HG03457 (cell line): ENCODE measurements at regions not wholly inside any gene's neighbourhood (a gene's known extent, or its start where the extent isn't known, plus 50 kb on each side); places are given as distances from the start of the nearest gene placed in this dataset.
"Not testable (repeated sequence)": the region's sequence is repeated elsewhere in the genome, so short reads cannot be mapped to it uniquely, and the experiment has no call there.

ENCODE experiments used
- ATAC-seq: cut with Tn5 transposase; IDR thresholded peaks from one replicate; pipeline ENCODE4 v1.9.1; 2021; ENCODE audit warnings: moderate number of reproducible peaks; ENCODE audit not compliant: unreplicated experiment

DNA sequence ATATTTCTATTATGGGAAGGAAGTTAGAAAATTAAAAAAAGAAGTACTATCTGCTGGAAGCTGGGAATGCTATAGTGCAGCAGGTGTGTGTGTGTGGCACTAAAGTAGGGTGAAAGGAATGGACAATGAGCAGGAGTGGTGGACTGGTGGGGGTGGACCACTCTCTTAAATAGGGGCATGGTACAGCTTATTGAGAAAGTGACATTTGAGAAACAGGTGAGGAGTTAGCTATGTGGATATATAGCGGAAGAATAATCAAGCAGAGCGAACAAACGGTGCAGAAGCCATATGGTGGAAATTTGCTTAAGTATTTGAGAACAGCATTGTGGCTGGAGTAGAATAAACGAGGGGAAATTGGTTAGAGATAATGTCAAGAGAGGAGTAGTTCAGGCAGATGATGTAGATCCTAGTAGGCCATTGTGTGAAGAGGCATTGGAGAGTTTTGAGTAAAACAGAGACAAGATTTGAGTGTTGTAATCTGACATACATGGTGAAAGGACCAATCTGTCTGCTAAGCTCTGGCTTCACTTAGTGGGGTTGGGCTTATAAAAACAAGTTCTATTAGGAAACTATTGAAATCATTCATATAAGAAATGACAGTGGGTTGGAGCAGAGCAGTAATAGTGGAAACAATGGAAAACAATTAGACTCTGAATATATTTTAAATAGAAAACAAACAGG is 149.2 kb upstream of the SYT10 start:
- ATAC-seq: no peak

DNA sequence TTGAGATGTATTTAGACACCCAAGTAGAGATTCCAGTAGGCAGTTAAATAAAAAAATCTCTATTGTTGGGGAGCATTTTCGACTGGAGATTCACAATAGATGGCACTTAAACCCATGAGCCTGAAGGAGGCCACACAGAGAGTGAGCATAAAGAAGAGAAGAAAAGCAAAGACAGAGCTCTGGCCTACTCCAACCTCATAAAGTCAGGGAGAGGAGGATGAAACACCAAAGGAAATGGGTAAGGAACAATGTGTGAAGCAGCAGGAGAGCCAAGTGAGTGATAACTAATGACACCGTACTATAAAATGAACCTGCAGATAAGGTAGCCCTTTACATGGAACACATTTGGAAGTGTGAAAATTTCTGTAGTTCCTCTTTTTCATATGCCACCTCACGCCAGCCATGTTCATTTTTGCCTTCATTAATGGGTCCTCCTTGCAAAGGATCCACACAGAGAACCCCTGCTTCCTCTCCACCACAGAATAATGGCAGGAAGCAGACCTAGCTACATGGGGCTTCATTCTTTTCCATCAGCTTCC is 150.0 kb upstream of the SYT10 start:
- no peak for ATAC-seq

DNA sequence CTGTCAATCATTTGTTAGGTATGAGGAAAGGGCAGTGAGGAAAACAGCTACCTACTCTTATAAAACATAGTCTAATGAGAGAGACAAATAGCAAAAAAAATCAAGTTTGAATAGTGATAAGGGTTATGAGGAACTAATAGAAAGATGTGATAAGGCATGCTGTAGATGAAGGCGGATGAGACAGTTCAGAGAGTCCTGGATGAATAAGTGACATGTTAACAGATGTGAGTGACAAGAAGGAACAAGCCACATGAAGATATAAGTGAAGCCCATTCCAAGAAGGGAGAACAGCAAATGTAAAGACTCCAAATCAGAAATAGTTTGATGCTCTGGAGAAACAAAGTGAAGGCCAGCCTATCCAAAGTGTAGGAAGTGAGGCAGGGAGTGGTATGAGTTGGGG is 154.1 kb upstream of the SYT10 start:
- no peak for ATAC-seq

DNA sequence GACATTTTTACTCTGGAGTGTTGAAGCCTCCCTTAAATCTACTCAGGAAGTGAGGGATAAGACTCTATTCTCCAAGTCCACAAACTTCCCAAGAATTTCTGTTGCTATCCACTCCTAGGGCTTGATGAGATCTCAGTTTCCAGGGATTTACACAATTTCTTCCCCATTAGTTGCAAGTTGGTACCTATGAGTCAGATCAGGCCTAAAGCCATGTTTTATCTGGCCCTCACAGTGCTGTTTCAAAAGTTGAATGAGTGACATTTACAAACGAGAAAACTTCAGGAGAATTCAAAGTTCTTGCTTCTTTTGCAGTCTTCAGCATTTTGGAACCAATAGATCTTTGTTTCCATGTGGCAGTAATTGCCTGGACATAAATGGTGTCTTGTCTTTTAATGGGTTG is 156.4 kb upstream of the SYT10 start:
- ATAC-seq: no peak

DNA sequence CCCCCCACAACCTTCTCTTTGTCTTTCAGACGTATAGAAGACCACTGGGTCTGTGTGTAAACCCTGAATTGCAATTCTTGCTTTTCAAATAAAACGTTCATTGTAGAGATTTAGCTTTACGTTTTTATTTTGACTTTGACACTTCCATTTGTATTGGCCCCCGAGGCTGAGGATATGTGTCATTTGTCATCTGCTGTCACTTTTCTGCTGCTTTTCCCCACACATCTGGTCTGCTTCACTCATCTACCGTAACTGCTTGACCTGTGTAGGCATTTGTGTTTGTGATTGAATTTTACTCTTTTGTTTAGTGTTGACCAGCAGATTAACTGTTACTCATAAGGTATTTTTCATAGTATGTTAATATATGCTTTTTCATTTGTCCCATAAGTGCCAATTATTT is 157.2 kb upstream of the SYT10 start:
- no peak for ATAC-seq

DNA sequence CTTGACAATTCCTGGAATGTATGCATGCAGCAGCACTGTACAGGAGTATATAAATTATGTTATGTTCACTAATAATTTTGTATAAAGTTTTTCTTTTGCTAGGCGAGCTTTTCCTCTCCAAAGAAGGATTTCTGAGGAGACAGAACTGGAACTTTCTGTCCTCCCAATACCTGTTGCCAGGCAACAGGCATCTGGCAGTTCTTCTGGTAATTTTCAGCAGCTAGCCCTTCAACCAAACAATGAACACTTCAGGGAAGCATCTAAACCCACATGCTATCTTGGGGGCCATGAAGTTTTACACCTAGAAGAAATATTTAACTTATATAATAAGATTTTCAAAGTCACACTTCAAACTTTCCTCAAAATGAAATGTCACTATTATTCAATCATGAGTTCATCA is 162.9 kb upstream of the SYT10 start:
- ATAC-seq: no peak

DNA sequence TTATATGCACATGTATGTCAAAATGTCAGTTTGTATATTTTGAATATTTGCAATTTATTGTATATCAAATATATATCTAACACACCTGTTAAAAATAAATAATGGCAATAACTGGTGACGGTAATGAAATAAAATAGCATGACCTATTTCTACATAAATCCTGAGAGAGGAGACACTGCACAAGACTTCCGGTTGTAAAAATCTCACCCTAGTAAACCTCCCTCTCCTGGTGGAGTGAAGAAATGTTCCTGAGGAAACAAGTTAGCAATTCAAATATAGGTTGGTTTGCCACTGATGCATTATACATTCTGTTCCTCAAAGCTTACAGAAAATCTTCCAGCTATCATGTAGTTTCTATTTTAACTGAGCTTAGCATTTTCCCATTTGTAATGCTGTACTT is 166.1 kb upstream of the SYT10 start:
- ATAC-seq: no peak

DNA sequence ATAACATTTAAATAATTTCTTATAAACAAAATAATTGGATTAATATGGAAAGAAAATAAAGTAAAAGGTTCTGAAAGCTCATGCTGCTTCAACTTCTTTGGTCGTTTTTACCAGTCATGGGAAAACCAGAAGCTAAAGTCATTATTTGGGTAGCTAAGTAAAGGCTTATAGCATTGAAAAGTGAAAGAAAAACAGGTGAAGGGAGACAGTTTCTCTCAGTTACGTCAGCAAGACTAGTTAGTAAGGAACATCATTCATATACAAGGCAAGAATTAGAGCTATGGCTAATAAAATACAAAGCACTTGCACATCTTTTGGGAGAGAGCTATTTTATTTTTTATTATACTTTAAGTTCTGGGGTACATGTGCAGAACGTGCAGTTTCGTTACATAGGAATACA is 170.3 kb upstream of the SYT10 start:
- ATAC-seq: no peak

DNA sequence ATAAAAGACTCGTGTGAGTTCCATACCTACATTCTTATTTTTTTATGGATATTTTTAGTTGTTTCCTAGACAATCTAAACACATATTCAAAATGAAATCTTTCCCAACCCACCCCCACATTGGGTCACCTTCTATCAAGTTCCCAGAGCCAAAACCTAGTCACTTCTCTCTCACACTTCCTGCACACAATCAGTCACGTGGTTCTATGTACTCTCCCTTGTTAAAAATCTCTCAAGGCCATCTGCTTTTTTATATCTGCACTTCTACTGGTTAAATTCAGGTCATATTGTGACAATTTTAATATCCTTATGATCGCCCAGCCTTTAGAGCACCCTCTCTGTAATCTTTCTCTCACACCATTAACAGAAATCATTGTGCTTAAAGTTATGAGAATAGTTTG is 175.0 kb upstream of the SYT10 start:
- ATAC-seq: no peak

DNA sequence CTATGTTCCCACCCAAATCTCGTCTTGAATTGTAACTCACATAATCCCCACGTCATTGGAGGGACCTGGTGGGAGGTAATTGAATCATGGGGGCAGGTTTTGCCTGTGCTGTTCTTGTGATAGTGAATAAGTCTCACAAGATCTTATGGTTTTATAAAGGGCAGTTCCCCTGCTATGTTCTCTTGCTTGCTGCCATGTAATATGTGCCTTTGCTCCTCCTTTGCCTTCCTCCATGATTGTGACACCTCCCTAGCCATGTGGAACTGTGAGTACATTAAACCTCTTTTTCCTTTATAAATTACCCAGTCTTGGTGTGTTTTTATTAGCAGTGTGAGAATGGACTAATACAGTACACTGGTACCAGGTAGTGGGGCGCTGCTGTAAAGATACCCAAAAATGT is 177.6 kb upstream of the SYT10 start:
- ATAC-seq: no peak

DNA sequence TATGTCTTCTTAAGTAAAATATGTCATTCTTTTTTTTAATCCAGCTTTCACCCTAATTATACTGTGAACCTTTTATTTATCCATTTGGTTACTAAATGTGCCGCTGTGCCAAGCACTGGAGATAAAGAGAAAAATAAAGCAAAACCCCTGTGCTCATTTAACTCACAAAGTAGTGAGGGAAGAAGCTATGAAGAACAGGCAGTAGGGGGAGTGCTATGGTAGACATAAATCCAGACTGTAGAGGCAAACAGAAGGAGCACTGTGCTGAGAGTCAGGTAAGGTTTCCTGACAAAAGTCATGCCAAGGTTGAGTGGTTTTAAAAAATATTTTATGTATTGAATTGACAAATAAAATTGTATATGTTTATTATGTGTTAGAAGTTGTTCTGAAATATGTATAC is 188.5 kb upstream of the SYT10 start:
- no peak for ATAC-seq

DNA sequence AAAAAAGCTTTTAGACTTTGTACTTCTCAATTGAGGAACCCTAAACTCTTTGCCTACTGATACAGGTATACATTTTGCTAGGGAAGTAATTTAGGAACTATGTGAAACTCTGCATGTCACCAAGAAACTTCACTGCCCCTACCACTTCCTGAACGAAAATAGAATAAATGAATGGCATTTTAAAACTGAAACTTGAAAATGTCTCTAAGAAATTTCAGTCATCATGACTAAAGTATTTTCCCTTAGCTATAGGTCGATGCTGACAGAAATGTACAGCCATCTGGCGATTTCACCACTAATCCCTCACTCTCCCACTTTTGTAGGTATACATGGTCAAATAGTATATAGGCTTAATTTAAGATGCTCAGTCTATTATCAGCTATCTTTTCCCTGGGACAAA is 194.9 kb upstream of the SYT10 start:
- ATAC-seq: no peak

DNA sequence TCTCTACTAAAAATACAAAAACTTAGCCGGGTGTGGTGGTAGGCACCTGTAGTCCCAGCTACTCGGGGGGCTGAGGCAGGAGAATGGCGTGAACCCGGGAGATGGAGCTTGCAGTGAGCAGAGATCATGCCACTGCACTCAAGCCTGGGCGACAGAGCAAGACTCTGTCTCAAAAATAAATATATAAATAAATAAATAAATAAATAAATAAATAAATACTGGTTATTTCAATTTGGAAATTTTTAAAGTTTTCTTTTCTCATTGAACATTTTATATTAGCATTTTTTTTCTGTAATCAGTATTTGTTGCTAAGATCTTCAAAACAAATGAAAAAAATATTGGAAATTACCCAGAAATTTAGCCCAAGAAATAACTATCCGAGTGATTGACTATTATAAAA is 197.3 kb upstream of the SYT10 start:
- not testable (repeated sequence) for ATAC-seq

DNA sequence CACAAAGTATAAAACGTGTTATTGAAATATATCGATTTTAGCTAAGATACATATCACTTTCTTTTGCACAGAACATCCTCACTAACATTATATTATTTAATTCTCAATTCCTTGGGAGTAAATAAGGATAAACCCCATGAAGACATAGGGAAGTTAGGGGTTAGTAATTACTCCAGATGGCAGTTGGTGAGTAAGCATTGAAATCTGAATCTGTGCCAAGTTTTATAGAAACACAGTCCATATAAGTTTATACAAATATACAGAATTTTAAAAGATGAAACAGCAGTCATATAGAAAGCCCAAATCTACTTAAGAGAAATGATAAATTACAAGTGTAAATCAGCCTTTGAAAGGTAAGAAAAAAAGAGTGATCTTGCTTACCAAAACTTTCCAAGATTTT is 200.4 kb upstream of the SYT10 start:
- no peak for ATAC-seq

DNA sequence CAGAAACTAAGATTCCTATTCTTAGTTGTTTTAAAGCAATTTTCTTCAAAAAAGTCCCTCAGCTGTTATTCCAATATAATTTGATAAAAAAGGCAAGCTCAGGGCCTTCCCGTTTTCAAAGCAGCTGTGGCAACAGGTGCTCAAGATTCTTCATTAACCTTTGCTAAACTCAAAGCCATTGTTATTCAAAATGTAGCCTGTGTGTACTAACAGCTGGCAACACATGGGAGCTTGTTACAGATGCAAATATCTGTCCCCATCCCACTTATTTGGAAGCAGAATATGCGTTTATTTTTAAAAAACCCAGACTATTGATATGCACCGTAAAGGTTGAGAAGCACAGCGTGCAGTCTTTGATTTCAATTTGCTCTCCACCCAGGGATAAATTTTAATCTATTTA is 210.4 kb upstream of the SYT10 start:
- no peak for ATAC-seq

DNA sequence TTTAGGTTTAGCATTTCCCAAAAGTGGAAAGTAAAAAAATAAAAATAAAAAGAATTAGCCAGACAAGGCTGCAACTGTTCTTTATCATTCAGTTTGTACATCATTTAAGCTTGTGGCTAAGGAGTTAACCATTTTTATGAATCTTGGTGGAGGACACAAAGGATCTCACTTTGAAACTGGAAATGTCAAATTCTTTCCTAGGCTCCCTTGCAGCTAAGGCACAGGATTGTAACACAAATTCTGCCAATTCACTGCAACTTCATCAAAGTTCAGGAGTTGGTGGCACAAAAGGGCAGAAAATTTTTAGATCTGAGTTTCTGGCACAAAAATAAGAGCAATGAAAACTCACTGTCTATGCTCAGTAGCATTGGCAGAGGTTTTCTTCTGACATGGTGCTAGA is 211.2 kb upstream of the SYT10 start:
- no peak for ATAC-seq

DNA sequence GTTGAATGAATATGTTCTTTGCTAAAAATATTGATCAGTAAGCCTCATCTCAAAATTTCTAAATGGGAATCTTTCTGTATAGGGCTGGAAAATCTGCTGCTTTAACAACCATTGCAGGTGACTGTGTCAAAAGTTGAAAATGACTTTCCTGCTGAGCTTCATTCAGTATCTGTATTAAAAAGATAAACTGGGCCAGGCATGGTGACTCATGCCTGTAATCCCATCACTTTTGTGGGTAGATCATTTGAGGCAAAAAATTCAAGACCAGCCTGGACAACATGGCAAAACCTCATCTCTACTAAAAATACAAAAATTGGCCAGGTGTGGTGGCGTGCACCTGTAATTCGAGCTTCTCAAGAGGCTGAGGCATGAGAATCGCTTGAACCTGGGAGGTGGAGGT is 213.7 kb upstream of the SYT10 start:
- no peak for ATAC-seq

DNA sequence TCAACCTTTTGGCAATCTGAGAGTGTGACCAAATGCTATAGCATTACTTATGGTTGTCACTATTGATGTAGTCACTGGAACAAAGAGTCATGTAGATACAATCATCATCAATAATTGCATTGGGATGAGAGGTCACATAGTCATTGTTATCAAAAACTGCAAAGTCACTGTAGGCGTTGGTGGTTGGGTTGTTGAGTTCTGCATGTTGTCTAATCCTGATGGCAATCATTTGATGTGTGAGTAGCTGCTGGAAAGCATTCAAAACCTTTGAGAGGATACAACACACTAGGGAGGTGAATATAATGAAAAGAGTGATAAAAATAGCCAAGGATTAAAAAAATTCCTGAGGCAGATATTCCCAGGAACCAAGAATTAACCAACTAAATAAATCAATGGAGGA is 214.7 kb upstream of the SYT10 start:
- ATAC-seq: no peak

DNA sequence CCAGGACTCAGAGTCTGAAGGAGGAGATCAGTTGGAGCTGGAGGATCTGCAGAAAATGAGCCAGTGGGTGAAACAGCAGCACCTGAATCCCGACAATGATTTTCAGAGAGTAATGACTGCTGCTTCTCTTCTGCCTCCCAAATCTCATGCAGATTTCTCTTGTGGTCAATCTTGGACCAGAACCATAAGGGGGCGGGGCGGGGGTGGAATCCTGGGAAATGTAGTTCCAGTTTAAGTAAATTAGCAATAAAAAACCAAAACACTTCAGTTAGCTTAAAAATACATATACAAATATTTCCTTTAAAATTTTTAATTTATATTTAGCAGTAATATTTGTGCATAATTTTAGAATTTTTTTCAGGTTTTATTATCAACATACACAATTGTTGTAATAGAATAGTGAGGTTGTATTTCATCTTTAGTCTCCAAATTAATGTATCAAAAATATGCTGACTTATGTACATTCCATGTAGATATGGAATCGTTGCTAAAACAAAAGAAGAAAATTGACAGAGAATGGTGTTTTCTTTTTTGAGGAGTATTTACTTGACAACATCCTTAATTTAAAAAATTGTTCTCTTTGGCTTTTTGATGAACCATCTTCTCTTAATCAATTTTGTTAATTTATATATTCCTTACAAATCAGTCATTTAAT is 223.5 kb upstream of the SYT10 start:
- ATAC-seq: no peak

DNA sequence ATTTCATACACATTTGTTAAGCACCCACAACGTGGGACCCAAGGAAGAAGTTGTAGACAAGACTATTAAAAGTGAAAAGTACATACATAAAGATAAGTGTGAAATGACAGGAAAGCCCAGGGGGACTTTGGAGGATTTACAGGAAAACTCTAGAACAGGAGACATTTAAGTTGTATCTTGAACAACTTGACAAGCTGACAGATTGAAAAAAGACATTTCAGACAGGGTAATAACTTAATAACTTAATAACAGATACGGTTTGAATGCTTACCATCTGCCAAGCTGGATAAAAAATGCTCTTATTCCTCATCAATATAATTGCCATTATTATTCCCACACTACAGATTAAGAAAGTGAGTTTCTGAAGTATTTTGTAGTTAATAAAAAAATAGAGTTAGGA is 229.7 kb upstream of the SYT10 start:
- no peak for ATAC-seq

DNA sequence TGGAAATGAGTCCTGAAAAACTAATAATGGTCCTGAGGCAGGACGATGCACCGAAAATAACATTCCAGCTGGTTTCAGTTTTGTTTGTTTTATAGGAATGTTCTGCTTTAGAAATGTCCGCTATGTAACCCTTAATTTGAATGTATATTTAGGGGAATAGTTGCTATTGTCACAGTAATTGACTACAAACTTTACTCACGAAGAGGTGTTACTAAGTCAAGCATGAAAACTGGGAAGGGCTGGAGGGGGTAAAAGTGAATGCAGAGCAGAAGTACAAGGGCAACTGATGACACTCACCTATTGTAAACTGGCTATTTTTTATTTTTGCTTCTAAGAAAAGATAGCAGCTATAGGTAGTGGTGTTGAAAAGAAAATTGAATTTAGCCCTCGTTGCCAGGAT is 230.7 kb upstream of the SYT10 start:
- no peak for ATAC-seq

DNA sequence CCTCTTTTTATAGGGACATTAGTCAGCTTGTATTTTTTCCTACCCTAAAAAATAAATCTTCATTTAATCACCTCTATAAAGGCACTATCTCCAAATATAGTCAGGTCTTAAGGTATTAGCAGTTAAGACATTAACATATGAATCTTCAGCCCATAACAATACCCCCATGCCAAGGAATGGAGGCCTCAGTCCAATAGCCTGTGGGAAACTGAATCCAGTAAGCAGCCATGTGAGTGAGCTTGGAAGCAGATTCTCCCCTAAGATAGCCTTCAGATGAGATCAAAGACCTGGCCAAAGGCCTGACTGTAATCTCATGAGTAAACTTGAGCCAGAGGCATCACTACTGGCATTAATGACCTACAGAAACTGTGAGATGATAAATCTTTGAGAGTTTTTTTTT is 232.1 kb upstream of the SYT10 start:
- no peak for ATAC-seq
